Naive thymus-derived CD4-positive, alpha-beta T cell (primary cell): ENCODE measurements at regions not wholly inside any gene's neighbourhood (a gene's known extent, or its start where the extent isn't known, plus 50 kb on each side); places are given as distances from the start of the nearest gene placed in this dataset.

ENCODE experiments used
- ATAC-seq: fragments of 150-1000 bp; cut with Tn5 transposase; 2 replicates; pipeline ENCODE4 v1.10.0; 2021; ENCODE audit warnings: mild to moderate bottlenecking, moderate library complexity
- CTCF ChIA-PET: fragments of 350-600 bp; sonication (Branson Sonifier 250); formaldehyde crosslinking; loops from one replicate; lab custom pipeline; 2021; ENCODE audit warnings: antibody characterized with exemption; lab: Charles Lee
- POLR2A ChIA-PET: fragments of 350-600 bp; sonication (Branson Sonifier 250); formaldehyde crosslinking; loops from one replicate; lab custom pipeline; 2021; ENCODE audit warnings: antibody characterized with exemption, inconsistent platforms; lab: Charles Lee
- DNase-seq, 9 donors: peaks; one replicate each; pipeline versions ENCODE4 v3.0.0 to v3.0.0-alpha.2; 2020 to 2022; ENCODE audit warnings: mixed read lengths in 1 of 9
- H3K27ac ChIP-seq: one replicate; pipeline ENCODE4 v1.7.0; 2013; ENCODE audit warnings: mild to moderate bottlenecking, low read depth, low read length, moderate library complexity
- H3K27me3 ChIP-seq, 2 donors: one replicate each; pipeline ENCODE4 v1.7.0; 2013; ENCODE audit warnings: low read length in 2 of 2, mild to moderate bottlenecking in 2 of 2, moderate library complexity in 2 of 2; ENCODE audit not compliant: control insufficient read depth in 2 of 2, insufficient read depth in 2 of 2
- H3K36me3 ChIP-seq, 3 experiments: 1 replicate in 2 of 3; 2 replicates in 1 of 3; pipeline ENCODE4 v1.7.0; 2013; ENCODE audit warnings: low read length in 3 of 3, mild to moderate bottlenecking in 3 of 3, moderate library complexity in 1 of 3; ENCODE audit not compliant: insufficient read depth in 3 of 3, control insufficient read depth in 2 of 3
- H3K4me1 ChIP-seq, 2 donors: one replicate each; pipeline ENCODE4 v1.7.0; 2013; ENCODE audit warnings: low read length in 2 of 2, mild to moderate bottlenecking in 2 of 2, moderate library complexity in 1 of 2; ENCODE audit not compliant: control insufficient read depth in 2 of 2, insufficient read depth in 2 of 2
- H3K4me3 ChIP-seq: 2 replicates; pipeline ENCODE4 v1.7.0; 2013; ENCODE audit warnings: mild to moderate bottlenecking, low read length
- H3K9me3 ChIP-seq, 3 experiments: 1 replicate in 2 of 3; 2 replicates in 1 of 3; pipeline ENCODE4 v1.7.0; 2013; ENCODE audit warnings: low read length in 3 of 3; ENCODE audit not compliant: control insufficient read depth in 2 of 3
- H3K27ac Mint-ChIP-seq, 9 donors: one replicate each; pipeline ENCODE4 v1.8.0; 2020 to 2022; ENCODE audit warnings: mixed read lengths in 9 of 9, mild to moderate bottlenecking in 8 of 9, moderate library complexity in 5 of 9, inconsistent platforms in 2 of 9
- H3K27me3 Mint-ChIP-seq, 5 donors: one replicate each; pipeline ENCODE4 v1.8.0; 2021 to 2022; ENCODE audit warnings: mixed read lengths in 5 of 5, mild to moderate bottlenecking in 1 of 5
- H3K36me3 Mint-ChIP-seq, 5 donors: one replicate each; pipeline ENCODE4 v1.8.0; 2020 to 2022; ENCODE audit warnings: mixed read lengths in 5 of 5, mild to moderate bottlenecking in 3 of 5, inconsistent platforms in 1 of 5
- H3K4me1 Mint-ChIP-seq, 7 donors: one replicate each; pipeline ENCODE4 v1.8.0; 2020 to 2022; ENCODE audit warnings: mixed read lengths in 7 of 7, mild to moderate bottlenecking in 3 of 7, inconsistent platforms in 1 of 7
- H3K4me3 Mint-ChIP-seq, 10 donors: one replicate each; pipeline ENCODE4 v1.8.0; 2020 to 2022; ENCODE audit warnings: mild to moderate bottlenecking in 10 of 10, mixed read lengths in 10 of 10, moderate library complexity in 6 of 10, inconsistent platforms in 2 of 10
- H3K9me3 Mint-ChIP-seq, 11 donors: one replicate each; pipeline ENCODE4 v1.8.0; 2020 to 2022; ENCODE audit warnings: mixed read lengths in 11 of 11, mild to moderate bottlenecking in 4 of 11, inconsistent platforms in 1 of 11, moderate library complexity in 1 of 11
- intact Hi-C, 2 donors: fragments of 100-400 bp; cut with micrococcal nuclease; formaldehyde crosslinking; loops; one replicate each; pipeline ENCODE4 v1.15.1; 2023

DNA sequence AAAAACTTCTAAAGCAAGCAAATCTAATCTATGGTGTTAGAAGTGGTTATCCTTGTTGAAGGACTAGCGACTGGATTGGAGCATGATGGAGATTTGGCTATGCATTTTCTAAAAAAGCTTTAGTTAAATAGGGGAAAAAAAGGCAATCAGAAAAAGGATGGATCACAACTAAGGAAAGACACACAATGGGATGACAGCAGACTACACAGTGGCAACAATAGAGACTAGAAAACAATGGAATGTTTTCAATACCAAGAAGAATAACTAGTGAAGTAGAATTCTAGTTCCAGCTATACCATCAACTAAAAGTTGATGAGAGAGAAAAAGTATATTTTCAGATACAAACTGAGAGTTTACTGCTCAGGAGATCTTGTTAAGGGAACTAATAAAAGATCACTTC, 605.8 kb downstream of the PTPRU start:
- DNase-seq: no peak
- no peaks in the 10 kb centered on the region for H3K9me3 ChIP-seq
- no peaks in the 10 kb centered on the region for H3K4me1 Mint-ChIP-seq
- peaks cover 2 to 22% (median 10%) of the 10 kb centered on the region in 11 donors for H3K9me3 Mint-ChIP-seq
- POLR2A ChIA-PET: no interaction called here
- peaks cover 2 to 31% (median 16%) of the 10 kb centered on the region in 5 donors for H3K27me3 Mint-ChIP-seq
- no peak overlapping the region for H3K4me3 Mint-ChIP-seq
- no peak for ATAC-seq
- H3K27me3 ChIP-seq: no peaks in the 10 kb centered on the region
- peaks cover 0 to 1% (median 0%) of the 10 kb centered on the region in 5 donors for H3K36me3 Mint-ChIP-seq
- H3K4me1 ChIP-seq: no peaks in the 10 kb centered on the region
- no peak overlapping the region for H3K4me3 ChIP-seq
- H3K36me3 ChIP-seq: no peaks in the 10 kb centered on the region
- CTCF ChIA-PET: no interaction called here
- no peak overlapping the region for H3K27ac Mint-ChIP-seq
- H3K27ac ChIP-seq: no peak overlapping the region
- intact Hi-C loops: no loop called here

DNA sequence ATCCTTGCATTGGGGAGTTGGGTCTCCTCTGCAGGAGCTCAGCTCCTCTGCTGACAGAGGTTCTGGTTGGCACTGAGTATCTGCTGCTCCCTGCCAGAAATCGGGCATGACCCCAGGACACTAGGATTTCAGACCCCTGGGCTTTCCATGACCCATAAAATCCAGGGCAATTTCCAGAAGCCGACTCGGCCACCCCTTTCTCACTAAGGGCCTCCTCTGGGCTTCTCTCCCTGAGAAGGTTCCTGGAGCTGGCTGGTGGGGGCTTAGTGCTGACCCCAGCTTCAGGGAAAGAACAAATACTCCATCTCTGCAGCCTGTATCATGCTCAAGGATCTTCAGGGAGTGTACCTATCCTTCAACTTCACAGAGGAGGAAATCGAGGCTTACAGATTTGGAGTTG, 603.4 kb downstream of the PTPRU start:
- intact Hi-C loops: no loop called here
- H3K27ac Mint-ChIP-seq: no peak overlapping the region
- Histone ChIP-seq H3K36me3 (no peaks in the 10 kb centered on the region), H3K4me3 (no peak overlapping the region), H3K27ac (no peak overlapping the region), H3K9me3 (no peaks in the 10 kb centered on the region), H3K4me1 (no peaks in the 10 kb centered on the region), H3K27me3 (no peaks in the 10 kb centered on the region)
- H3K4me1 Mint-ChIP-seq: no peaks in the 10 kb centered on the region
- peaks cover 6 to 44% (median 15%) of the 10 kb centered on the region in 5 donors for H3K27me3 Mint-ChIP-seq
- H3K36me3 Mint-ChIP-seq: peaks cover 0 to 1% (median 0%) of the 10 kb centered on the region in 5 donors
- H3K9me3 Mint-ChIP-seq: peaks cover 2 to 22% (median 10%) of the 10 kb centered on the region in 11 donors
- ChIA-PET POLR2A (no interaction called here), CTCF (no interaction called here)
- DNase-seq (no peak), ATAC-seq (no peak)
- no peak overlapping the region for H3K4me3 Mint-ChIP-seq

DNA sequence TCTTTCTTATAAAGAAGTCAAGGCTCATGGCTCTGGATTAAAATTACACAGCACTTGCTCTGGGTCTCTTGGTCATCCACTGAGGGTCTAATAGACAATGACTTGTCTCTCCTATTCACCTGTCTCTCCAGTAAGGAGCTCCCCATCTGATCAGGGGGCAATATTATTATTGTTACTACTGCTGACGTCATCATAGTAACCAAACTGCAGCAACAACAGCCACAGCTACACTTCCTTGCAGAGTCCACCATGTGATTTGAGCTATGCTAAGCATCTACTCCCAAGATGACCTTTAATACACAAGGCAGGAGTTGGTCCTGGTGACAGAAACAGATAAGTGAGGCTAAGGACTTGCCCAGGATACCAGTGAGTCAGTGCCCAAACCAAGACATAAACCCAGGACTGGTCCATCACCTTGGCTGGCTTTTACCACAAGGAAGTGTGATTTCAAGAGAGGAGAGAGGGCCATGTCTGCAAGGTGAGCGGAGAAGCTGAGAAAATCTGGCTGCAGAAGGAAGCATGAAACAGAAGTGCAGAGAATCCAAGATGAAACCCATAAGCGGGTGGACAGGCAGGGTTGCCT, 602.5 kb downstream of the PTPRU start:
- no peak for DNase-seq

DNA sequence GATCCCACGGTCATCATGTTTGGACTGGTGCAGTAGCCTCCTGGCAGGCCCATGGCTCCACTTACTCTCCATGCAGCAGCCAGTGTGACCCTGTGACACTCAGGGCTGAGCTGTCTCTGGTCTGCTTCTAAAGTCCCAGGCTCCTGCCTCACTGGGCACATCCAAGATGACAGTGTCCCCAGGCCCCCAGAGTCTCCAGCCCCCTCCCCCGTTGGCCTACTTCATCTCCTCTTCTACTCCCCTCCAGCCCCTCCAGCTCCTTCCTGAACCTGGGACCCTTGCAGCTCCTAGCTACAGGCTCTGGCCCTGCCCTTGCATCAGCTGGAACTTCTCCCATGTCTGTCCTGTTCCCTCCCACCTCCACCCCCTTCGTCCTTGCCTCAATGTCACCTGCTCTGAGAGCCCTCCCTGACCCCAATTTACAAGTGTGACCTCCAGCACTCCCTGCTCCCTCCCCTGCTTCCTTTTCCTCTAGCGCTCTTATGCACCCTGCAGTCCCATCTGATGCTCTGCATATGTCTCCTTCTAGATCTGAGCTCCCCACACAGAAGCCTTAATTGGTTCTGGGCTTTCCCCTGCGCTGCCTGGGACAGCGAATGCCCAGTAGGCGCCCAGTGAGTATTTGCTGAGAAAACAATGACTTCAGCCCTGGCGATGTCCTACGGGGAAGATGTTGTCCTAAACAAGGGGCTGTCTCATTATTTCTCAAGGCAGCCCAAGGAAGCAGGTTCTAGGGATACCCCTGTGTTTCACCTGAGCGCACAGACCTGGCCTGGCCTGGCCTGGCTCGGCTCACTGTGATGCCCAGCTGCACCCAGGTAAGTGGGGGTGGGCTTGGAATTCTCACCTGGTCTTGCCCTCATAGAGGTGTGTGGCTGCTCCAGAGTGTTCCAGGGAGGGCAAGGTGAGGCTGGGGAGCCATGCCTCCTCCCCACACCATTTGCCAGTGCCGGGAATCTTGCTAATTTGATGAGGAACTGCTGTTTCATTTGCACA, 600.6 kb downstream of the PTPRU start:
- H3K4me1 Mint-ChIP-seq: no peaks in the 10 kb centered on the region
- Histone ChIP-seq H3K27ac (no peak overlapping the region), H3K9me3 (no peaks in the 10 kb centered on the region), H3K36me3 (no peaks in the 10 kb centered on the region), H3K4me3 (no peak overlapping the region), H3K4me1 (no peaks in the 10 kb centered on the region), H3K27me3 (no peaks in the 10 kb centered on the region)
- POLR2A ChIA-PET: no interaction called here
- ATAC-seq: no peak
- CTCF ChIA-PET: no interaction called here
- peaks cover 4 to 46% (median 15%) of the 10 kb centered on the region in 5 donors for H3K27me3 Mint-ChIP-seq
- intact Hi-C loops: no loop called here
- peaks cover 0 to 12% (median 5%) of the 10 kb centered on the region in 11 donors for H3K9me3 Mint-ChIP-seq
- no peaks in the 10 kb centered on the region for H3K36me3 Mint-ChIP-seq
- DNase-seq: no peak
- H3K4me3 Mint-ChIP-seq: no peak overlapping the region
- H3K27ac Mint-ChIP-seq: no peak overlapping the region

More for the DNA sequence above, 602.5 kb downstream of the PTPRU start:
- Histone ChIP-seq H3K27ac (no peak overlapping the region), H3K9me3 (no peaks in the 10 kb centered on the region), H3K27me3 (no peaks in the 10 kb centered on the region), H3K4me1 (no peaks in the 10 kb centered on the region), H3K4me3 (no peak overlapping the region), H3K36me3 (no peaks in the 10 kb centered on the region)
- no peak for ATAC-seq
- H3K27ac Mint-ChIP-seq: no peak overlapping the region
- peaks cover 0 to 1% (median 0%) of the 10 kb centered on the region in 5 donors for H3K36me3 Mint-ChIP-seq
- no peaks in the 10 kb centered on the region for H3K4me1 Mint-ChIP-seq
- peaks cover 2 to 22% (median 10%) of the 10 kb centered on the region in 11 donors for H3K9me3 Mint-ChIP-seq
- H3K27me3 Mint-ChIP-seq: peaks cover 6 to 49% (median 15%) of the 10 kb centered on the region in 5 donors
- POLR2A ChIA-PET: no interaction called here
- no peak overlapping the region for H3K4me3 Mint-ChIP-seq
- intact Hi-C loops: no loop called here
- CTCF ChIA-PET: no interaction called here

DNA sequence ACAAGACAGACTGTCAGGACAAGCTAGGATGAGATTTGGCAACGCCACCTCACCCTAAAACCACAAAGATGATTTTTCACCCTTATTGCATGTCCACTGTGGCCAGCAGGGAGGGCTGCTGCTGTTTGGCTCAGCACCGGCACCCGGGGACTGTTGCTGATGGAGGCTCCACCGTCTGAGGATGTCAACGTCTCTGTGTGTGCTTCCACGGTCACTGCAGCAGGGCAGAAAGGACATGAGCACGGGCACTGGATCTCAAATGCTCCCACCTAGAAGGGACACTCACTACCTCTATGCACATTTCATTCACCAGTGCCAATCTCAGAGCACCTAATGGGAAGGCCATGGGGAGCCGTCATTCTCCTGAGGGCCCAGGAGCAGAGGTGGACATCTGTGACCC, 599.6 kb downstream of the PTPRU start:
- no peak overlapping the region for H3K4me3 ChIP-seq
- no peaks in the 10 kb centered on the region for H3K27me3 ChIP-seq
- Mint-ChIP-seq H3K9me3 (peaks cover 0 to 2% (median 0%) of the 10 kb centered on the region in 11 donors), H3K4me1 (no peaks in the 10 kb centered on the region), H3K4me3 (no peak overlapping the region), H3K27me3 (peaks cover 4 to 52% (median 15%) of the 10 kb centered on the region in 5 donors), H3K27ac (no peak overlapping the region), H3K36me3 (no peaks in the 10 kb centered on the region)
- POLR2A ChIA-PET: no interaction called here
- intact Hi-C loops: no loop called here
- CTCF ChIA-PET: no interaction called here
- no peaks in the 10 kb centered on the region for H3K9me3 ChIP-seq
- no peaks in the 10 kb centered on the region for H3K4me1 ChIP-seq
- H3K36me3 ChIP-seq: no peaks in the 10 kb centered on the region
- no peak overlapping the region for H3K27ac ChIP-seq
- no peak for ATAC-seq
- no peak for DNase-seq

DNA sequence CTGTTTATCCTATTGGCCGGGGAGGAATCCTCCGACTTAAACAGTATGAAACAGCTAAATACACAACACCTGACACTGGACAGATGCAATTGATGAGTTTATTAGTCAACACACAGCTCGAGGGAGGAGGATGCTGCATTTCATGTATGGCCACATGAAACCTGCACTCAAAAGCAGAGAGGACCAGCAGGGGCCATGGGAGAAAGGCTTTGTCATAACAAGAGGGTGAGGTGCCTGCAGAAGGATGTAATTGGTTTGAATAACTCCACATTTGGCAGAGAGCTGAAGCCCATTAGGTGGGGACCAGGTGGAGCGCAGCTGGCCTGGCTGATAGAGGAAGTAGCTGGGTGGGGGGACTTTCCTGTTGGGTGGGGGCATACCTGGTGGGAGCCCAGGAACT, 599.1 kb downstream of the PTPRU start:
- Histone ChIP-seq H3K4me3 (no peak overlapping the region), H3K4me1 (no peaks in the 10 kb centered on the region), H3K36me3 (no peaks in the 10 kb centered on the region), H3K9me3 (no peaks in the 10 kb centered on the region), H3K27me3 (no peaks in the 10 kb centered on the region), H3K27ac (no peak overlapping the region)
- no peaks in the 10 kb centered on the region for H3K9me3 Mint-ChIP-seq
- CTCF ChIA-PET: interaction anchor here (1.3 kb wide), 1 partner anchor 8 kb away, joined by 3 read pairs; no protein-coding TSS in a partner anchor
- no peaks in the 10 kb centered on the region for H3K4me1 Mint-ChIP-seq
- H3K27me3 Mint-ChIP-seq: peaks cover 4 to 54% (median 15%) of the 10 kb centered on the region in 5 donors
- H3K4me3 Mint-ChIP-seq: no peak overlapping the region
- ATAC-seq (no peak), DNase-seq (no peak)
- intact Hi-C loops: no loop called here
- H3K27ac Mint-ChIP-seq: no peak overlapping the region
- H3K36me3 Mint-ChIP-seq: no peaks in the 10 kb centered on the region
- POLR2A ChIA-PET: no interaction called here
